ENCODE measurements at regions not wholly inside any gene's neighbourhood (a gene's known extent, or its start where the extent isn't known, plus 50 kb on each side); places are given as distances from the start of the nearest gene placed in this dataset.
A peak's percentile ranks its signal among the peaks of the same experiment; 100 is the strongest.

- no peak for TF ChIP-seq CTCF (IDR thresholded peaks at IDR 0.05; ENCODE audit: low read depth, low read length)
These were observed 97.2 kb upstream of the ARHGEF7 start for GRCh38 chr13:111017755-111018459.

DNA sequence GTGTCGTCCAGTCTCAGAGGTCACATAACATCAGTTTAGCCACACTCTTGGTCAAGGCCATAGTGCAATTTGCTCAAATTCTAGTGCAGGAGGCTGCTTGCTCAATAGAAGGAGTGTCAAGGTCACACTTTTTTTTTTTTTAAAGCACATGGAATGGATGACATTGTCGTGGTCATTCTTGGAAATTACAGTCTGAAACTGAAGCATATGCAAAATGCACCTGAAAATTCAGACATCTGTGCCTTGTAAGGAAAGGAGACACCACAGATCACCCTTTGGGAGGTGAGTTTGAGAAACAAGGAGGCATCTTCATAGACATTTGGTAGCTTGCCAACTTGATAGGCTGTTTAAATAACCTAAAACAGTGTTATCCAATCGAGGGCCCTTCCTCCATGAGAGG, 98.3 kb upstream of the ANKRD10 start:
- TF ChIP-seq CTCF (IDR thresholded peaks at IDR 0.05; ENCODE audit: low read depth, low read length) = no peak
- no peak for DNase-seq (ENCODE audit: extremely low read depth, low read depth)

More at GRCh38 chr13:111017755-111018459, 97.2 kb upstream of the ARHGEF7 start:
- no peak for DNase-seq (ENCODE audit: extremely low read depth, low read depth)

- DNase-seq (ENCODE audit: extremely low read depth, low read depth) = no peak
- no peak for TF ChIP-seq CTCF (IDR thresholded peaks at IDR 0.05; ENCODE audit: low read depth, low read length)
These were observed 97.0 kb upstream of the ANKRD10 start for GRCh38 chr13:111011899-111012298.

- no peak for TF ChIP-seq CTCF (IDR thresholded peaks at IDR 0.05; ENCODE audit: low read depth, low read length)
- DNase-seq (ENCODE audit: extremely low read depth, low read depth) = no peak
These were observed 93.5 kb upstream of the ANKRD10 start for GRCh38 chr13:111008351-111008750.

- DNase-seq (ENCODE audit: extremely low read depth, low read depth) = no peak
- TF ChIP-seq CTCF (IDR thresholded peaks at IDR 0.05; ENCODE audit: low read depth, low read length) = no peak
These were observed 92.3 kb upstream of the ANKRD10 start for GRCh38 chr13:111007209-111007608.

DNA sequence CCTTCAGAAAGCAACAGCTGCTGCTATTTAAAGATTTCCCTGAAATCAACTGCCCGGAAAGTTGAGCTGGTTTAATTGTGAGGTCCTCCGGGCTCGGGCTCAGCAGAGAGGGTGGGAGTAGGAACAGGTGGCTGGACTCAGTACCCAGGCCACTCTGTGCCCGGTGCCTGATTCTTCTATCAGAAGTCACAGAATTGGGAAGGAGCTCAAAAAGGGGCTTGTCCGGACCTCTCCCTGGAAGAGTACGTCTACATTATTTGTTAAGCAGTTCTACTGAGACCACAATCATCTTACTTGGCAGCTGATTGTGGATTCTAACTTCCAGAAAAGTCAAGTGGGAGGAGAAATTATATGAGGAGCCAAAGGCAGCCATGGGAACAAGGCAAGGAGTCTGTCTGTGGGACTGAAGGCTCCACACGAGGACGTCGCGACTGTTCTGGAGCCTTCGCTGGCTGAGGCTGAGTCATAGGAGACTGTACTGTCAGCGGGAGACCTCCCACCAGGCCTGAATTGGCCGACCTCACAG, 91.7 kb upstream of the ANKRD10 start:
- no peak for TF ChIP-seq CTCF (IDR thresholded peaks at IDR 0.05; ENCODE audit: low read depth, low read length)
- peak; percentile 44 for DNase-seq (ENCODE audit: extremely low read depth, low read depth)

- no peak for TF ChIP-seq CTCF (IDR thresholded peaks at IDR 0.05; ENCODE audit: low read depth, low read length)
- DNase-seq (ENCODE audit: extremely low read depth, low read depth) = no peak
These were observed 91.1 kb upstream of the ANKRD10 start for GRCh38 chr13:111005808-111006505.

Data from AG09319 (cell line).